Esophagus muscularis mucosa (tissue), 3 donors: ENCODE measurements at regions not wholly inside any gene's neighbourhood (a gene's known extent, or its start where the extent isn't known, plus 50 kb on each side); places are given as distances from the start of the nearest gene placed in this dataset.

Source experiments
- CTCF ChIP-seq, 3 experiments: fragments of 200-600 bp in 2 of 3; fragments of 450-650 bp in 1 of 3; sonication (generic) in 2 of 3; IDR thresholded peaks; one replicate each; pipeline ENCODE4 v1.5.1; 2017 to 2019; ENCODE audit warnings: antibody characterized with exemption in 3 of 3, mild to moderate bottlenecking in 2 of 3, moderate library complexity in 1 of 3
- POLR2A ChIP-seq: fragments of 450-650 bp; IDR thresholded peaks from one replicate; pipeline ENCODE4 v1.6.1; 2017; ENCODE audit warnings: antibody characterized with exemption, moderate library complexity, mild to moderate bottlenecking, low read depth
- POLR2AphosphoS5 ChIP-seq, 2 donors: sonication (generic); formaldehyde crosslinking; IDR thresholded peaks; one replicate each; pipeline ENCODE4 v1.6.1; 2017; ENCODE audit warnings: antibody characterized with exemption in 2 of 2

GRCh38 chr12:30105505-30105904, 321.8 kb upstream of the TMTC1 start:
- no peak for TF ChIP-seq CTCF (IDR thresholded peaks at IDR 0.05)
- TF ChIP-seq POLR2A, result no peak
- TF ChIP-seq POLR2AphosphoS5 (IDR thresholded peaks at IDR 0.05), result no peak
